ENCODE measurements at regions not wholly inside any gene's neighbourhood (a gene's known extent, or its start where the extent isn't known, plus 50 kb on each side); places are given as distances from the start of the nearest gene placed in this dataset.

- H3K36me3 ChIP-seq (ENCODE audit: control insufficient read depth in 1 of 2, insufficient read depth in 2 of 2, low read length in 2 of 2), result no peaks in the 10 kb centered on the region
- H3K27ac ChIP-seq (ENCODE audit: low read length), result no peak overlapping the region
- no peak overlapping the region for H3K4me3 ChIP-seq (ENCODE audit: low read depth in 1 of 2, low read length in 2 of 2)
- H3K27me3 ChIP-seq (ENCODE audit: low read depth, low read length), result no peaks in the 10 kb centered on the region
- no peaks in the 10 kb centered on the region for H3K9me3 ChIP-seq (ENCODE audit: control insufficient read depth in 1 of 2, low read length in 2 of 2)
- H3K4me1 ChIP-seq (ENCODE audit: control insufficient read depth in 1 of 2, insufficient read depth in 2 of 2, low read length in 2 of 2), result no peaks in the 10 kb centered on the region
Measured at GRCh38 chr2:18245375-18245774, 315.1 kb downstream of the RDH14 start.

- no peak overlapping the region for H3K27ac ChIP-seq (ENCODE audit: low read length)
- no peak overlapping the region for H3K4me3 ChIP-seq (ENCODE audit: low read depth in 1 of 2, low read length in 2 of 2)
- H3K9me3 ChIP-seq (ENCODE audit: control insufficient read depth in 1 of 2, low read length in 2 of 2), result no peaks in the 10 kb centered on the region
- no peaks in the 10 kb centered on the region for H3K27me3 ChIP-seq (ENCODE audit: low read depth, low read length)
- no peaks in the 10 kb centered on the region for H3K36me3 ChIP-seq (ENCODE audit: control insufficient read depth in 1 of 2, insufficient read depth in 2 of 2, low read length in 2 of 2)
- no peaks in the 10 kb centered on the region for H3K4me1 ChIP-seq (ENCODE audit: control insufficient read depth in 1 of 2, insufficient read depth in 2 of 2, low read length in 2 of 2)
Measured at GRCh38 chr2:18244845-18245244, 315.6 kb downstream of the RDH14 start.

- Histone ChIP-seq H3K27ac (ENCODE audit: low read length) (no peak overlapping the region), H3K4me3 (ENCODE audit: low read depth in 1 of 2, low read length in 2 of 2) (no peak overlapping the region), H3K27me3 (ENCODE audit: low read depth, low read length) (no peaks in the 10 kb centered on the region), H3K4me1 (ENCODE audit: control insufficient read depth in 1 of 2, insufficient read depth in 2 of 2, low read length in 2 of 2) (no peaks in the 10 kb centered on the region), H3K36me3 (ENCODE audit: control insufficient read depth in 1 of 2, insufficient read depth in 2 of 2, low read length in 2 of 2) (no peaks in the 10 kb centered on the region), H3K9me3 (ENCODE audit: control insufficient read depth in 1 of 2, low read length in 2 of 2) (no peaks in the 10 kb centered on the region)
Measured at GRCh38 chr2:18243816-18244215, 316.6 kb downstream of the RDH14 start.

- H3K4me3 ChIP-seq (ENCODE audit: low read depth in 1 of 2, low read length in 2 of 2), result no peak overlapping the region
- H3K27me3 ChIP-seq (ENCODE audit: low read depth, low read length), result no peaks in the 10 kb centered on the region
- no peaks in the 10 kb centered on the region for H3K9me3 ChIP-seq (ENCODE audit: control insufficient read depth in 1 of 2, low read length in 2 of 2)
- H3K36me3 ChIP-seq (ENCODE audit: control insufficient read depth in 1 of 2, insufficient read depth in 2 of 2, low read length in 2 of 2), result no peaks in the 10 kb centered on the region
- no peaks in the 10 kb centered on the region for H3K4me1 ChIP-seq (ENCODE audit: control insufficient read depth in 1 of 2, insufficient read depth in 2 of 2, low read length in 2 of 2)
- H3K27ac ChIP-seq (ENCODE audit: low read length), result no peak overlapping the region
Measured at GRCh38 chr2:18242716-18243115, 317.7 kb downstream of the RDH14 start.

- Histone ChIP-seq H3K36me3 (ENCODE audit: control insufficient read depth in 1 of 2, insufficient read depth in 2 of 2, low read length in 2 of 2) (no peaks in the 10 kb centered on the region), H3K9me3 (ENCODE audit: control insufficient read depth in 1 of 2, low read length in 2 of 2) (no peaks in the 10 kb centered on the region), H3K4me1 (ENCODE audit: control insufficient read depth in 1 of 2, insufficient read depth in 2 of 2, low read length in 2 of 2) (no peaks in the 10 kb centered on the region), H3K27me3 (ENCODE audit: low read depth, low read length) (no peaks in the 10 kb centered on the region), H3K4me3 (ENCODE audit: low read depth in 1 of 2, low read length in 2 of 2) (no peak overlapping the region), H3K27ac (ENCODE audit: low read length) (no peak overlapping the region)
Measured at GRCh38 chr2:18238209-18238608, 322.2 kb downstream of the RDH14 start.

GRCh38 chr2:18237298-18237697 is 323.2 kb downstream of the RDH14 start:
- Histone ChIP-seq H3K9me3 (ENCODE audit: control insufficient read depth in 1 of 2, low read length in 2 of 2) (no peaks in the 10 kb centered on the region), H3K27me3 (ENCODE audit: low read depth, low read length) (no peaks in the 10 kb centered on the region), H3K36me3 (ENCODE audit: control insufficient read depth in 1 of 2, insufficient read depth in 2 of 2, low read length in 2 of 2) (no peaks in the 10 kb centered on the region), H3K27ac (ENCODE audit: low read length) (no peak overlapping the region), H3K4me3 (ENCODE audit: low read depth in 1 of 2, low read length in 2 of 2) (no peak overlapping the region), H3K4me1 (ENCODE audit: control insufficient read depth in 1 of 2, insufficient read depth in 2 of 2, low read length in 2 of 2) (no peaks in the 10 kb centered on the region)

- Histone ChIP-seq H3K27me3 (ENCODE audit: low read depth, low read length) (no peaks in the 10 kb centered on the region), H3K4me1 (ENCODE audit: control insufficient read depth in 1 of 2, insufficient read depth in 2 of 2, low read length in 2 of 2) (no peaks in the 10 kb centered on the region)
Measured at GRCh38 chr2:18232731-18233438, 327.6 kb downstream of the RDH14 start.

GRCh38 chr2:18230668-18231067 is 329.8 kb downstream of the RDH14 start:
- Histone ChIP-seq H3K27me3 (ENCODE audit: low read depth, low read length) (no peaks in the 10 kb centered on the region), H3K27ac (ENCODE audit: low read length) (no peak overlapping the region), H3K36me3 (ENCODE audit: control insufficient read depth in 1 of 2, insufficient read depth in 2 of 2, low read length in 2 of 2) (no peaks in the 10 kb centered on the region), H3K9me3 (ENCODE audit: control insufficient read depth in 1 of 2, low read length in 2 of 2) (no peaks in the 10 kb centered on the region), H3K4me3 (ENCODE audit: low read depth in 1 of 2, low read length in 2 of 2) (no peak overlapping the region), H3K4me1 (ENCODE audit: control insufficient read depth in 1 of 2, insufficient read depth in 2 of 2, low read length in 2 of 2) (no peaks in the 10 kb centered on the region)

More at GRCh38 chr2:18232731-18233438, 327.6 kb downstream of the RDH14 start:
- Histone ChIP-seq H3K4me3 (ENCODE audit: low read depth in 1 of 2, low read length in 2 of 2) (no peak overlapping the region), H3K36me3 (ENCODE audit: control insufficient read depth in 1 of 2, insufficient read depth in 2 of 2, low read length in 2 of 2) (no peaks in the 10 kb centered on the region), H3K9me3 (ENCODE audit: control insufficient read depth in 1 of 2, low read length in 2 of 2) (no peaks in the 10 kb centered on the region), H3K27ac (ENCODE audit: low read length) (no peak overlapping the region)

GRCh38 chr2:18219676-18220075 is 340.8 kb downstream of the RDH14 start:
- H3K27ac ChIP-seq (ENCODE audit: low read length), result no peak overlapping the region
- H3K27me3 ChIP-seq (ENCODE audit: low read depth, low read length), result no peaks in the 10 kb centered on the region
- no peaks in the 10 kb centered on the region for H3K4me1 ChIP-seq (ENCODE audit: control insufficient read depth in 1 of 2, insufficient read depth in 2 of 2, low read length in 2 of 2)
- H3K4me3 ChIP-seq (ENCODE audit: low read depth in 1 of 2, low read length in 2 of 2), result no peak overlapping the region
- H3K9me3 ChIP-seq (ENCODE audit: control insufficient read depth in 1 of 2, low read length in 2 of 2), result no peaks in the 10 kb centered on the region
- no peaks in the 10 kb centered on the region for H3K36me3 ChIP-seq (ENCODE audit: control insufficient read depth in 1 of 2, insufficient read depth in 2 of 2, low read length in 2 of 2)

- no peak overlapping the region for H3K27ac ChIP-seq (ENCODE audit: low read length)
- H3K9me3 ChIP-seq (ENCODE audit: control insufficient read depth in 1 of 2, low read length in 2 of 2), result no peaks in the 10 kb centered on the region
- no peak overlapping the region for H3K4me3 ChIP-seq (ENCODE audit: low read depth in 1 of 2, low read length in 2 of 2)
- no peaks in the 10 kb centered on the region for H3K36me3 ChIP-seq (ENCODE audit: control insufficient read depth in 1 of 2, insufficient read depth in 2 of 2, low read length in 2 of 2)
- no peaks in the 10 kb centered on the region for H3K27me3 ChIP-seq (ENCODE audit: low read depth, low read length)
- H3K4me1 ChIP-seq (ENCODE audit: control insufficient read depth in 1 of 2, insufficient read depth in 2 of 2, low read length in 2 of 2), result no peaks in the 10 kb centered on the region
Measured at GRCh38 chr2:18218160-18218933, 339.9 kb downstream of the KCNS3 start.

GRCh38 chr2:18214936-18215335 is 336.5 kb downstream of the KCNS3 start:
- no peak overlapping the region for H3K4me3 ChIP-seq (ENCODE audit: low read depth in 1 of 2, low read length in 2 of 2)
- H3K4me1 ChIP-seq (ENCODE audit: control insufficient read depth in 1 of 2, insufficient read depth in 2 of 2, low read length in 2 of 2), result no peaks in the 10 kb centered on the region
- H3K9me3 ChIP-seq (ENCODE audit: control insufficient read depth in 1 of 2, low read length in 2 of 2), result no peaks in the 10 kb centered on the region
- H3K27ac ChIP-seq (ENCODE audit: low read length), result no peak overlapping the region
- no peaks in the 10 kb centered on the region for H3K36me3 ChIP-seq (ENCODE audit: control insufficient read depth in 1 of 2, insufficient read depth in 2 of 2, low read length in 2 of 2)
- H3K27me3 ChIP-seq (ENCODE audit: low read depth, low read length), result no peaks in the 10 kb centered on the region

All from muscle layer of duodenum (tissue), 2 donors.